Panc1 (cell line): ENCODE measurements at regions not wholly inside any gene's neighbourhood (a gene's known extent, or its start where the extent isn't known, plus 50 kb on each side); places are given as distances from the start of the nearest gene placed in this dataset.

Source experiments
- ATAC-seq: fragments of 200-7000 bp; cut with Tn5 transposase; 2 replicates; pipeline ENCODE4 v1.9.1; 2020; ENCODE audit warnings: mild to moderate bottlenecking, moderate library complexity
- BruUV-seq: library from RNA; stranded (reverse); fragments of 400-500 nt; replicated peaks from 2 replicates; lab custom pipeline; 2021; lab: Mats Ljungman, UMichigan
- CTCF ChIA-PET: fragments of 300-600 bp; sonication (Branson Sonifier 250); formaldehyde crosslinking; loops from one replicate; lab custom pipeline; 2022; ENCODE audit warnings: antibody characterized with exemption; lab: Charles Lee
- POLR2A ChIA-PET: fragments of 300-600 bp; sonication (Branson Sonifier 250); formaldehyde crosslinking; loops from one replicate; lab custom pipeline; 2022; ENCODE audit warnings: antibody characterized with exemption; lab: Charles Lee
- DNase-seq: peaks from one replicate; pipeline ENCODE4 v3.0.0-alpha.2; 2010; ENCODE audit warnings: low read depth, low spot score
- H3K27ac ChIP-seq: 2 replicates; pipeline ENCODE4 v1.5.1; 2011; ENCODE audit warnings: mild to moderate bottlenecking, low read length, inconsistent platforms
- H3K27me3 ChIP-seq: fragments of 200-500 bp; sonication (Bioruptor generic); 2 replicates; pipeline ENCODE4 v1.6.0; 2014; ENCODE audit warnings: low read length, inconsistent platforms; ENCODE audit not compliant: control insufficient read depth, insufficient read depth
- H3K36me3 ChIP-seq: fragments of 200-500 bp; sonication (Bioruptor generic); 2 replicates; pipeline ENCODE4 v1.5.1; 2014; ENCODE audit warnings: inconsistent platforms, mild to moderate bottlenecking, low read length, moderate library complexity; ENCODE audit not compliant: control insufficient read depth, insufficient read depth
- H3K4me1 ChIP-seq: 2 replicates; pipeline ENCODE4 v1.5.1; 2011; ENCODE audit warnings: inconsistent platforms, mild to moderate bottlenecking, low read length, moderate library complexity; ENCODE audit not compliant: control insufficient read depth, insufficient read depth
- H3K4me3 ChIP-seq, 2 experiments: 2 replicates each; pipeline ENCODE4 v1.5.1; 2011 to 2012; ENCODE audit warnings: low read depth in 2 of 2, low read length in 2 of 2, mild to moderate bottlenecking in 2 of 2, inconsistent platforms in 1 of 2, moderate library complexity in 1 of 2
- H3K9me3 ChIP-seq: fragments of 200-500 bp; sonication (Bioruptor generic); 2 replicates; pipeline ENCODE4 v1.5.1; 2014; ENCODE audit warnings: low read depth, mild to moderate bottlenecking, inconsistent platforms, low read length, moderate library complexity; ENCODE audit not compliant: control insufficient read depth, insufficient read depth
- CTCF ChIP-seq: fragments of 450-650 bp; IDR thresholded peaks from 2 replicates; pipeline ENCODE4 v1.5.1; 2017; ENCODE audit warnings: mild to moderate bottlenecking
- POLR2AphosphoS5 ChIP-seq: IDR thresholded peaks from 2 replicates; pipeline ENCODE4 v1.6.1; 2012; ENCODE audit warnings: mild to moderate bottlenecking, low read depth, low read length, moderate library complexity
- REST ChIP-seq, 2 experiments: IDR thresholded peaks; 2 replicates each; pipeline ENCODE4 v1.6.1; 2011 to 2012; ENCODE audit warnings: low read depth in 2 of 2, control low read depth in 1 of 2, low read length in 1 of 2, mild to moderate bottlenecking in 1 of 2, moderate library complexity in 1 of 2; ENCODE audit not compliant: insufficient read depth in 1 of 2
- SIN3A ChIP-seq: IDR thresholded peaks from 2 replicates; pipeline ENCODE4 v1.6.1; 2012; ENCODE audit warnings: low read depth, mild to moderate bottlenecking, low read length, moderate library complexity, borderline replicate concordance; ENCODE audit not compliant: insufficient read depth
- TCF7L2 ChIP-seq: IDR thresholded peaks from 2 replicates; pipeline ENCODE4 v1.6.1; 2011; ENCODE audit warnings: mild to moderate bottlenecking, low read depth, low read length, inconsistent platforms
- in situ Hi-C: cut with HindIII; loops from 2 replicates; pipeline ENCODE4 v1.10.0; 2016; ENCODE audit warnings: low sequenced_read_pairs, low pct_unique_long_range_greater_than_20kb
- intact Hi-C: fragments of 100-400 bp; cut with micrococcal nuclease; formaldehyde crosslinking; loops from one replicate; pipeline ENCODE4 v1.10.0; 2022; ENCODE audit not compliant: unreplicated experiment

- H3K4me3 ChIP-seq, result no peak overlapping the region
- TF ChIP-seq REST (IDR thresholded peaks at IDR 0.05; ENCODE audit: insufficient read depth in 1 of 2, low read depth in 2 of 2, low read length in 1 of 2), result no peak
- TF ChIP-seq POLR2AphosphoS5, result no peak
- ATAC-seq (no peak), DNase-seq (no peak)
- H3K9me3 ChIP-seq, result peaks cover 3% of the 10 kb centered on the region; the same call in 1 of the 2 replicates
- H3K36me3 ChIP-seq, result no peaks in the 10 kb centered on the region
- no peaks in the 10 kb centered on the region for H3K4me1 ChIP-seq
- POLR2A ChIA-PET, result no interaction called here
- BruUV-seq, result no TSS peak
- no peaks in the 10 kb centered on the region for H3K27me3 ChIP-seq
- intact Hi-C loops, result no loop called here
- in situ Hi-C loops, result no loop called here
- CTCF ChIA-PET, result no interaction called here
- H3K27ac ChIP-seq, result no peak overlapping the region
Measured at GRCh38 chr12:43261701-43262100, 290.3 kb downstream of the ADAMTS20 start.

- intact Hi-C loops, result no loop called here
- no peaks in the 10 kb centered on the region for H3K9me3 ChIP-seq
- no peaks in the 10 kb centered on the region for H3K36me3 ChIP-seq
- ATAC-seq (no peak), DNase-seq (no peak)
- H3K27me3 ChIP-seq, result no peaks in the 10 kb centered on the region
- in situ Hi-C loops, result no loop called here
- CTCF ChIA-PET, result no interaction called here
- H3K27ac ChIP-seq, result no peak overlapping the region
- POLR2A ChIA-PET, result no interaction called here
- BruUV-seq, result no TSS peak
- no peak overlapping the region for H3K4me3 ChIP-seq
- H3K4me1 ChIP-seq, result no peaks in the 10 kb centered on the region
- no peak for TF ChIP-seq CTCF
- no peak for TF ChIP-seq SIN3A
- no peak for TF ChIP-seq POLR2AphosphoS5
- TF ChIP-seq REST (IDR thresholded peaks at IDR 0.05; ENCODE audit: insufficient read depth in 1 of 2, low read depth in 2 of 2, low read length in 1 of 2), result no peak
- TF ChIP-seq TCF7L2, result no peak
Measured at GRCh38 chr12:43255522-43256111, 296.4 kb downstream of the ADAMTS20 start.
